ENCODE measurements at regions not wholly inside any gene's neighbourhood (a gene's known extent, or its start where the extent isn't known, plus 50 kb on each side); places are given as distances from the start of the nearest gene placed in this dataset.

DNA sequence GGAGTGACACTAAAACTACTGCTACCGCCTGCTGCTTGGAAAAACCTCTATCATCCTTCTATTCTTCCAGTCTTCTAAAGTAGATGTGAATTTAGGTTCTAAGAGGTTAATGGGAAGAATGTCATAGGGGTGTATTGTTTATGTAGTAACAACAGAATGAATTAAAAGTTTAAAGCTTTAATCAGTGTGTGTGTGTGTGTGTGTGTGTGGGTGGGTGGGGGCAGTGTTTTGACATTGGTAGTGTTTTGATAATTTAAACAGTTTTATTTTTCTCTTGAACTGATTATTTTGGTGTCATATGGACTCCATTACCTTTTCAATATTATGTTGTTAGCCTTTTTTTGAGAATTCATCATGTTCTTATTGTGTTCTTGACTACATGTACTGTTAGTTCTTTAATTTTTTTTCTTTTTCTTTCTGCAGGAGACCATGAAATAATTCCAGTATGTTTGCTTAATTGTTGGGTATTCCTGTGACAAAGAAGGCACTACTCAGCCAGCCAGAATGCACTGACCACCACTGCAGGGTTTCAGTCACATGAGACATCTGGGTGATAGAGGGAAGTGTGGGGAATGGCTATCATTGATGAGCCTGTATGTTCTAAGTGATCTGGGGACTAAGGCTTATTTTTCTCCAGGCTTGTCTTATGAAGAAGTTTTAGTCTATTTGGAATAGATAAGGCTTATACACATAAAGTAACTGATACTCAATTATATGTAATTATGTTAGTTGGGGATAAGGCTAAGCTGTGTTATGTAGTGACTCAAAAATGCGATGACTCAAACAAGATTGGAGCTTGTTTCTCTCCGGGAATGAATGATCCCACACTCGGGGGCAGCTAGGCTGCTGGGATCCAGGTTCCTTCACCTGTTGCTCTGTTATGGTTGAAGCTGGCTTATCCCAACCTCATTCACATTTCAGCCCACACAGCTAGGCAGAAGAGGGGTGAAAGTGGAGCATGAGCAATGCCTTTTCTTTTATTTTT is 50.2 kb upstream of the ACTBL2 start:
- H3K27ac Mint-ChIP-seq: no peak overlapping the region
- DNase-seq (ENCODE audit: low spot score, unreplicated experiment): no peak
- no peak overlapping the region for H3K4me3 Mint-ChIP-seq (ENCODE audit: low read depth)
- TF ChIP-seq, protein P1, sequence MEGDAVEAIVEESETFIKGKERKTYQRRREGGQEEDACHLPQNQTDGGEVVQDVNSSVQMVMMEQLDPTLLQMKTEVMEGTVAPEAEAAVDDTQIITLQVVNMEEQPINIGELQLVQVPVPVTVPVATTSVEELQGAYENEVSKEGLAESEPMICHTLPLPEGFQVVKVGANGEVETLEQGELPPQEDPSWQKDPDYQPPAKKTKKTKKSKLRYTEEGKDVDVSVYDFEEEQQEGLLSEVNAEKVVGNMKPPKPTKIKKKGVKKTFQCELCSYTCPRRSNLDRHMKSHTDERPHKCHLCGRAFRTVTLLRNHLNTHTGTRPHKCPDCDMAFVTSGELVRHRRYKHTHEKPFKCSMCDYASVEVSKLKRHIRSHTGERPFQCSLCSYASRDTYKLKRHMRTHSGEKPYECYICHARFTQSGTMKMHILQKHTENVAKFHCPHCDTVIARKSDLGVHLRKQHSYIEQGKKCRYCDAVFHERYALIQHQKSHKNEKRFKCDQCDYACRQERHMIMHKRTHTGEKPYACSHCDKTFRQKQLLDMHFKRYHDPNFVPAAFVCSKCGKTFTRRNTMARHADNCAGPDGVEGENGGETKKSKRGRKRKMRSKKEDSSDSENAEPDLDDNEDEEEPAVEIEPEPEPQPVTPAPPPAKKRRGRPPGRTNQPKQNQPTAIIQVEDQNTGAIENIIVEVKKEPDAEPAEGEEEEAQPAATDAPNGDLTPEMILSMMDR (IDR thresholded peaks at IDR 0.05; ENCODE audit: unreplicated experiment): no peak
- no peaks in the 10 kb centered on the region for H3K9me3 Mint-ChIP-seq (ENCODE audit: low read depth)
- peaks cover 2% of the 10 kb centered on the region for H3K4me1 Mint-ChIP-seq (ENCODE audit: low read depth)
- no peaks in the 10 kb centered on the region for H3K36me3 Mint-ChIP-seq (ENCODE audit: insufficient read depth)
- H3K27me3 Mint-ChIP-seq: peaks cover 2% of the 10 kb centered on the region
